GM23338 (cell line): ENCODE measurements at regions not wholly inside any gene's neighbourhood (a gene's known extent, or its start where the extent isn't known, plus 50 kb on each side); places are given as distances from the start of the nearest gene placed in this dataset.

Experiments used
- CREB1 ChIP-seq: fragments of 250-450 bp; sonication (Bioruptor Pico); IDR thresholded peaks from 2 replicates; pipeline ENCODE4 v1.5.0; 2020; ENCODE audit warnings: low read depth, mild to moderate bottlenecking, moderate library complexity
- CTCF ChIP-seq, 2 experiments: fragments of 200-600 bp in 1 of 2; sonication (generic) in 1 of 2; conservative IDR thresholded peaks; 2 replicates each; pipeline versions ENCODE4 v1.5.1 to v1.6.1; 2016 to 2017; ENCODE audit warnings: antibody characterized with exemption in 2 of 2, low read depth in 2 of 2, mild to moderate bottlenecking in 2 of 2, moderate library complexity in 1 of 2
- EZH2 ChIP-seq: fragments of 200-600 bp; sonication (generic); IDR thresholded peaks from one replicate; pipeline ENCODE4 v1.8.0; 2017; ENCODE audit warnings: antibody characterized with exemption, mild to moderate bottlenecking, low read depth; ENCODE audit not compliant: unreplicated experiment
- EZH2phosphoT487 ChIP-seq: fragments of 200-600 bp; sonication (generic); IDR thresholded peaks from one replicate; pipeline ENCODE4 v1.8.1; 2018; ENCODE audit warnings: antibody characterized with exemption; ENCODE audit not compliant: unreplicated experiment
- JUNB ChIP-seq: IDR thresholded peaks from one replicate; pipeline ENCODE4 v1.6.1; 2016; ENCODE audit warnings: antibody characterized with exemption; ENCODE audit not compliant: unreplicated experiment
- NANOG ChIP-seq: IDR thresholded peaks from 2 replicates; pipeline ENCODE4 v1.6.1; 2016; ENCODE audit warnings: antibody characterized with exemption, borderline replicate concordance
- POLR2AphosphoS5 ChIP-seq: IDR thresholded peaks from 2 replicates; pipeline ENCODE4 v1.6.1; 2016; ENCODE audit warnings: antibody characterized with exemption, low read depth
- REST ChIP-seq: IDR thresholded peaks from one replicate; pipeline ENCODE4 v1.6.1; 2018; ENCODE audit warnings: antibody characterized with exemption; ENCODE audit not compliant: unreplicated experiment
- STAT1 ChIP-seq: IDR thresholded peaks from one replicate; pipeline ENCODE4 v1.6.1; 2016; ENCODE audit warnings: antibody characterized with exemption; ENCODE audit not compliant: unreplicated experiment
- ZNF114 ChIP-seq: fragments of 250-450 bp; sonication (Bioruptor Pico); IDR thresholded peaks from 2 replicates; pipeline ENCODE4 v1.5.0; 2020; ENCODE audit warnings: mild to moderate bottlenecking, moderate library complexity

- TF ChIP-seq EZH2 (no peak), CTCF (conservative IDR thresholded peaks at IDR 0.05; ENCODE audit: low read depth in 2 of 2) (no peak), POLR2AphosphoS5 (no peak), CREB1 (CRISPR knock-in tag) (no peak), EZH2phosphoT487 (no peak), REST (no peak), JUNB (no peak), ZNF114 (CRISPR knock-in tag) (no peak), NANOG (no peak), STAT1 (no peak)
Observed at GRCh38 chr20:51160821-51161220, 137.9 kb upstream of the KCNG1 start.
